Small intestine (tissue), 7 donors: ENCODE measurements at regions not wholly inside any gene's neighbourhood (a gene's known extent, or its start where the extent isn't known, plus 50 kb on each side); places are given as distances from the start of the nearest gene placed in this dataset.

ENCODE experiments used
- DNase-seq, 2 donors: peaks; one replicate each; pipeline versions ENCODE4 v3.0.0 to v3.0.0-alpha.2; 2013
- FAIRE-seq: peaks from 2 replicates; lab custom pipeline; 2012; peaks lifted over from hg19 to GRCh38; lab: Jason Lieb, UNC
- H3K27ac ChIP-seq, 3 donors: one replicate each; pipeline ENCODE4 v1.5.1; 2013; ENCODE audit warnings: low read length in 2 of 3, mild to moderate bottlenecking in 2 of 3, control low read depth in 1 of 3, inconsistent platforms in 1 of 3, low read depth in 1 of 3, moderate library complexity in 1 of 3
- H3K27me3 ChIP-seq, 3 donors: one replicate each; pipeline ENCODE4 v1.6.1; 2013; ENCODE audit warnings: low read length in 3 of 3, inconsistent platforms in 1 of 3; ENCODE audit not compliant: control insufficient read depth in 3 of 3, insufficient read depth in 3 of 3
- H3K36me3 ChIP-seq, 3 donors: one replicate each; pipeline ENCODE4 v1.6.1; 2013; ENCODE audit warnings: low read length in 3 of 3, inconsistent platforms in 1 of 3, low read depth in 1 of 3, mild to moderate bottlenecking in 1 of 3, moderate library complexity in 1 of 3; ENCODE audit not compliant: control insufficient read depth in 3 of 3, insufficient read depth in 2 of 3
- H3K4me1 ChIP-seq, 3 donors: one replicate each; pipeline ENCODE4 v1.6.1; 2013; ENCODE audit warnings: low read length in 2 of 3, inconsistent platforms in 1 of 3, low read depth in 1 of 3, mild to moderate bottlenecking in 1 of 3, moderate library complexity in 1 of 3; ENCODE audit not compliant: control insufficient read depth in 3 of 3, insufficient read depth in 2 of 3
- H3K4me3 ChIP-seq, 3 donors: one replicate each; pipeline ENCODE4 v1.5.1; 2013; ENCODE audit warnings: low read length in 3 of 3, control low read depth in 1 of 3, inconsistent platforms in 1 of 3, low read depth in 1 of 3, mild to moderate bottlenecking in 1 of 3, moderate library complexity in 1 of 3
- H3K9me3 ChIP-seq, 2 donors: one replicate each; pipeline ENCODE4 v1.6.1; 2013; ENCODE audit warnings: low read depth in 1 of 2, low read length in 1 of 2; ENCODE audit not compliant: control insufficient read depth in 2 of 2, insufficient read depth in 1 of 2
- WGBS, 3 donors: extraction: QIAGEN DNeasy Blood & Tissue Kit; methylation state at CpG; one replicate each; pipeline ENCODE4 v1.1.7; 2013; 5-methylcytosine and 5-hydroxymethylcytosine counted together
- donor health status: healthy with polysubstance abuse.
- donor health status: control.
- donor health status: control.
- donor health status: Bipolar disorder and iron deficiency.
- donor health status: healthy.

- H3K36me3 ChIP-seq = no peaks in the 10 kb centered on the region
- peak overlapping the region in 1 of 3 donors; percentile 43 for H3K27ac ChIP-seq
- no peak for FAIRE-seq
- peaks cover 0 to 3% (median 0%) of the 10 kb centered on the region in 3 donors for H3K27me3 ChIP-seq
- H3K4me1 ChIP-seq = no peaks in the 10 kb centered on the region
- 3 to 8% (median 5%) methylated on average over 10 of the region's 10 CpGs for WGBS, 3 donors
- H3K4me3 ChIP-seq = no peak overlapping the region
- DNase-seq = peak in 1 of 2 donors; percentile 11
- no peaks in the 10 kb centered on the region for H3K9me3 ChIP-seq
Measured at GRCh38 chr20:56859801-56860261, 230.7 kb downstream of the TFAP2C start.

- Histone ChIP-seq H3K27me3 (peaks cover 0 to 3% (median 0%) of the 10 kb centered on the region in 3 donors), H3K36me3 (no peaks in the 10 kb centered on the region), H3K4me3 (no peak overlapping the region), H3K27ac (peak overlapping the region in 1 of 3 donors; percentile 29), H3K9me3 (no peaks in the 10 kb centered on the region), H3K4me1 (no peaks in the 10 kb centered on the region)
- WGBS, 3 donors = 55 to 65% (median 58%) methylated on average over 5 of the region's 5 CpGs
- DNase-seq (no peak), FAIRE-seq (no peak)
Measured at GRCh38 chr20:56860413-56860812, 231.3 kb downstream of the TFAP2C start.

- Histone ChIP-seq H3K4me1 (no peaks in the 10 kb centered on the region), H3K4me3 (no peak overlapping the region), H3K27me3 (peaks cover 0 to 3% (median 0%) of the 10 kb centered on the region in 3 donors), H3K36me3 (no peaks in the 10 kb centered on the region), H3K9me3 (no peaks in the 10 kb centered on the region), H3K27ac (no peak overlapping the region)
- DNase-seq (no peak), FAIRE-seq (no peak)
- 29 to 50% (median 41%) methylated on average over 6 of the region's 6 CpGs for WGBS, 3 donors
Measured at GRCh38 chr20:56861590-56861989, 232.5 kb downstream of the TFAP2C start.

GRCh38 chr20:56865055-56865454 lies 235.9 kb downstream of the TFAP2C start:
- no peak overlapping the region for H3K27ac ChIP-seq
- no peak for FAIRE-seq

GRCh38 chr20:56867128-56867527 lies 238.0 kb downstream of the TFAP2C start:
- H3K27me3 ChIP-seq = no peaks in the 10 kb centered on the region
- FAIRE-seq = no peak
- no peak overlapping the region for H3K4me3 ChIP-seq
- 51 to 69% (median 54%) methylated on average over 4 of the region's 4 CpGs for WGBS, 3 donors
- DNase-seq = no peak
- no peak overlapping the region for H3K27ac ChIP-seq
- no peaks in the 10 kb centered on the region for H3K36me3 ChIP-seq
- H3K9me3 ChIP-seq = no peaks in the 10 kb centered on the region
- no peaks in the 10 kb centered on the region for H3K4me1 ChIP-seq

More at GRCh38 chr20:56865055-56865454, 235.9 kb downstream of the TFAP2C start:
- H3K9me3 ChIP-seq = no peaks in the 10 kb centered on the region
- H3K27me3 ChIP-seq = peaks cover 0 to 3% (median 0%) of the 10 kb centered on the region in 3 donors
- H3K36me3 ChIP-seq = no peaks in the 10 kb centered on the region
- no peak overlapping the region for H3K4me3 ChIP-seq
- WGBS, 3 donors = 53 to 62% (median 60%) methylated on average over 10 of the region's 10 CpGs
- H3K4me1 ChIP-seq = no peaks in the 10 kb centered on the region
- no peak for DNase-seq

GRCh38 chr20:56868746-56869145 lies 239.6 kb downstream of the TFAP2C start:
- Histone ChIP-seq H3K36me3 (no peaks in the 10 kb centered on the region), H3K4me1 (no peaks in the 10 kb centered on the region), H3K9me3 (no peaks in the 10 kb centered on the region), H3K27ac (no peak overlapping the region), H3K4me3 (no peak overlapping the region), H3K27me3 (no peaks in the 10 kb centered on the region)
- 76 to 82% (median 78%) methylated on average over 4 of the region's 4 CpGs for WGBS, 3 donors
- DNase-seq (no peak), FAIRE-seq (no peak)

GRCh38 chr20:56870271-56870670 lies 241.2 kb downstream of the TFAP2C start:
- WGBS, 3 donors = 90 to 92% (median 91%) methylated on average over 5 of the region's 5 CpGs
- no peaks in the 10 kb centered on the region for H3K4me1 ChIP-seq
- DNase-seq = no peak
- H3K27me3 ChIP-seq = no peaks in the 10 kb centered on the region
- no peak for FAIRE-seq
- no peak overlapping the region for H3K27ac ChIP-seq
- no peak overlapping the region for H3K4me3 ChIP-seq
- no peaks in the 10 kb centered on the region for H3K9me3 ChIP-seq
- H3K36me3 ChIP-seq = no peaks in the 10 kb centered on the region

- 65 to 72% (median 70%) methylated on average over 11 of the region's 11 CpGs for WGBS, 3 donors
- DNase-seq (no peak), FAIRE-seq (no peak)
- Histone ChIP-seq H3K9me3 (no peaks in the 10 kb centered on the region), H3K4me1 (no peaks in the 10 kb centered on the region), H3K36me3 (no peaks in the 10 kb centered on the region), H3K27me3 (no peaks in the 10 kb centered on the region), H3K4me3 (no peak overlapping the region), H3K27ac (no peak overlapping the region)
Measured at GRCh38 chr20:56871691-56872090, 242.6 kb downstream of the TFAP2C start.
